Loucy (cell line): ENCODE measurements at regions not wholly inside any gene's neighbourhood (a gene's known extent, or its start where the extent isn't known, plus 50 kb on each side); places are given as distances from the start of the nearest gene placed in this dataset.

Experiments used
- H2AFZ ChIP-seq: fragments of 200-600 bp; sonication (generic); 2 replicates; pipeline ENCODE4 v1.6.0; 2016; ENCODE audit warnings: antibody characterized with exemption, mild to moderate bottlenecking, low read length, moderate library complexity
- H3F3A ChIP-seq: fragments of 200-600 bp; 2 replicates; pipeline ENCODE4 v1.6.0; 2016; ENCODE audit warnings: antibody characterized with exemption, low read depth, mild to moderate bottlenecking
- H3K27me3 ChIP-seq: fragments of 200-600 bp; sonication (generic); 2 replicates; pipeline ENCODE4 v1.6.1; 2014; ENCODE audit warnings: low read length, mild to moderate bottlenecking; ENCODE audit not compliant: insufficient read depth, poor library complexity, severe bottlenecking
- H3K36me3 ChIP-seq: fragments of 200-600 bp; sonication (generic); 2 replicates; pipeline ENCODE4 v1.6.1; 2016; ENCODE audit warnings: low read length; ENCODE audit not compliant: insufficient read depth
- H3K4me1 ChIP-seq: fragments of 200-600 bp; sonication (generic); 2 replicates; pipeline ENCODE4 v1.5.1; 2014; ENCODE audit warnings: low read length, mild to moderate bottlenecking; ENCODE audit not compliant: insufficient read depth, poor library complexity, severe bottlenecking
- H3K4me2 ChIP-seq: fragments of 200-600 bp; sonication (generic); 2 replicates; pipeline ENCODE4 v1.6.0; 2014; ENCODE audit warnings: antibody characterized with exemption, low read length, low read depth, mild to moderate bottlenecking; ENCODE audit not compliant: poor library complexity, severe bottlenecking
- H3K4me3 ChIP-seq: fragments of 200-600 bp; sonication (generic); 2 replicates; pipeline ENCODE4 v1.5.1; 2014; ENCODE audit warnings: low read length, mild to moderate bottlenecking, mixed read lengths; ENCODE audit not compliant: poor library complexity, severe bottlenecking
- H3K79me2 ChIP-seq: fragments of 200-600 bp; sonication (generic); 2 replicates; pipeline ENCODE4 v1.6.1; 2014; ENCODE audit warnings: low read length; ENCODE audit not compliant: insufficient read depth
- H3K9ac ChIP-seq: fragments of 200-600 bp; sonication (generic); 2 replicates; pipeline ENCODE4 v1.6.0; 2014; ENCODE audit warnings: mild to moderate bottlenecking, low read depth, low read length, moderate library complexity; ENCODE audit not compliant: poor library complexity, severe bottlenecking
- H3K9me2 ChIP-seq: fragments of 200-600 bp; sonication (generic); replicated peaks from 2 replicates; pipeline ENCODE4 v1.6.1; 2016; ENCODE audit warnings: low read depth, low read length, mixed read lengths
- H3K9me3 ChIP-seq: fragments of 200-600 bp; sonication (generic); 2 replicates; pipeline ENCODE4 v1.6.1; 2014; ENCODE audit warnings: mild to moderate bottlenecking, antibody characterized with exemption, low read length, low read depth; ENCODE audit not compliant: insufficient read depth
- H4K20me1 ChIP-seq: fragments of 200-600 bp; sonication (generic); 2 replicates; pipeline ENCODE4 v1.6.0; 2014; ENCODE audit warnings: antibody characterized with exemption, low read length, mild to moderate bottlenecking; ENCODE audit not compliant: insufficient read depth, poor library complexity, severe bottlenecking
- EZH2phosphoT487 ChIP-seq: fragments of 200-600 bp; IDR thresholded peaks from 2 replicates; pipeline ENCODE4 v1.6.1; 2018; ENCODE audit warnings: antibody characterized with exemption, mild to moderate bottlenecking, moderate library complexity, borderline replicate concordance
- TF ChIP-seq, protein P1 (sequence below): fragments of 200-600 bp; sonication (generic); conservative IDR thresholded peaks from 2 replicates; pipeline ENCODE4 v1.5.1; 2014; ENCODE audit warnings: mild to moderate bottlenecking, antibody characterized with exemption, low read length

- H3K4me3 ChIP-seq, result no peak overlapping the region
- no peaks in the 10 kb centered on the region for H3K36me3 ChIP-seq
- no peak overlapping the region for H3K9ac ChIP-seq
- no peaks in the 10 kb centered on the region for H3K9me2 ChIP-seq
- H3K27me3 ChIP-seq, result no peaks in the 10 kb centered on the region
- H2AFZ ChIP-seq, result no peak overlapping the region
- no peaks in the 10 kb centered on the region for H3K79me2 ChIP-seq
- no peak overlapping the region for H3K4me2 ChIP-seq
- H3K9me3 ChIP-seq, result no peaks in the 10 kb centered on the region
- no peaks in the 10 kb centered on the region for H4K20me1 ChIP-seq
- no peaks in the 10 kb centered on the region for H3F3A ChIP-seq
- no peaks in the 10 kb centered on the region for H3K4me1 ChIP-seq
- no peak for TF ChIP-seq EZH2phosphoT487
- TF ChIP-seq, protein P1, sequence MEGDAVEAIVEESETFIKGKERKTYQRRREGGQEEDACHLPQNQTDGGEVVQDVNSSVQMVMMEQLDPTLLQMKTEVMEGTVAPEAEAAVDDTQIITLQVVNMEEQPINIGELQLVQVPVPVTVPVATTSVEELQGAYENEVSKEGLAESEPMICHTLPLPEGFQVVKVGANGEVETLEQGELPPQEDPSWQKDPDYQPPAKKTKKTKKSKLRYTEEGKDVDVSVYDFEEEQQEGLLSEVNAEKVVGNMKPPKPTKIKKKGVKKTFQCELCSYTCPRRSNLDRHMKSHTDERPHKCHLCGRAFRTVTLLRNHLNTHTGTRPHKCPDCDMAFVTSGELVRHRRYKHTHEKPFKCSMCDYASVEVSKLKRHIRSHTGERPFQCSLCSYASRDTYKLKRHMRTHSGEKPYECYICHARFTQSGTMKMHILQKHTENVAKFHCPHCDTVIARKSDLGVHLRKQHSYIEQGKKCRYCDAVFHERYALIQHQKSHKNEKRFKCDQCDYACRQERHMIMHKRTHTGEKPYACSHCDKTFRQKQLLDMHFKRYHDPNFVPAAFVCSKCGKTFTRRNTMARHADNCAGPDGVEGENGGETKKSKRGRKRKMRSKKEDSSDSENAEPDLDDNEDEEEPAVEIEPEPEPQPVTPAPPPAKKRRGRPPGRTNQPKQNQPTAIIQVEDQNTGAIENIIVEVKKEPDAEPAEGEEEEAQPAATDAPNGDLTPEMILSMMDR, result no peak
Measured at GRCh38 chr4:27289704-27290103, 429.1 kb downstream of the STIM2 start.

- H3K9me3 ChIP-seq, result no peaks in the 10 kb centered on the region
- H3K4me1 ChIP-seq, result no peaks in the 10 kb centered on the region
- no peaks in the 10 kb centered on the region for H3F3A ChIP-seq
- H3K27me3 ChIP-seq, result no peaks in the 10 kb centered on the region
- no peak overlapping the region for H3K4me3 ChIP-seq
- no peaks in the 10 kb centered on the region for H3K36me3 ChIP-seq
- TF ChIP-seq EZH2phosphoT487, result no peak
- TF ChIP-seq, protein P1, result no peak
- H3K79me2 ChIP-seq, result no peaks in the 10 kb centered on the region
- no peaks in the 10 kb centered on the region for H3K9me2 ChIP-seq
- H4K20me1 ChIP-seq, result no peaks in the 10 kb centered on the region
- no peak overlapping the region for H3K4me2 ChIP-seq
- no peak overlapping the region for H2AFZ ChIP-seq
- no peak overlapping the region for H3K9ac ChIP-seq
Measured at GRCh38 chr4:27293831-27294230, 433.2 kb downstream of the STIM2 start.

GRCh38 chr4:27304751-27305150 lies 444.1 kb downstream of the STIM2 start:
- Histone ChIP-seq H2AFZ (no peak overlapping the region), H3K4me3 (no peak overlapping the region), H3K9me3 (no peaks in the 10 kb centered on the region), H3K79me2 (no peaks in the 10 kb centered on the region), H3K9me2 (no peaks in the 10 kb centered on the region), H3F3A (no peaks in the 10 kb centered on the region), H3K4me2 (no peak overlapping the region), H3K27me3 (no peaks in the 10 kb centered on the region), H3K4me1 (no peaks in the 10 kb centered on the region), H3K9ac (no peak overlapping the region), H3K36me3 (no peaks in the 10 kb centered on the region), H4K20me1 (no peaks in the 10 kb centered on the region)
- TF ChIP-seq, protein P1, result no peak
- TF ChIP-seq EZH2phosphoT487, result no peak
